GM12878 (cell line): ENCODE measurements at regions not wholly inside any gene's neighbourhood (a gene's known extent, or its start where the extent isn't known, plus 50 kb on each side); places are given as distances from the start of the nearest gene placed in this dataset.

Experiments used
- ATAC-seq: fragments of 200-7000 bp; cut with Tn5 transposase; 3 replicates; pipeline ENCODE4 v1.9.1; 2020; ENCODE audit warnings: mild to moderate bottlenecking, moderate library complexity
- BruUV-seq: library from RNA; stranded (reverse); fragments of 400-500 nt; replicated peaks from 2 replicates; lab custom pipeline; 2021; lab: Mats Ljungman, UMichigan
- CTCF ChIA-PET: fragments of 300-600 bp; sonication (Branson Sonifier 250); formaldehyde crosslinking; extraction: SDS; loops from one replicate; lab custom pipeline; 2021; ENCODE audit warnings: inconsistent platforms; lab: Yijun Ruan, JAX
- POLR2A ChIA-PET: fragments of 350-600 bp; formaldehyde crosslinking; extraction: SDS; loops from one replicate; lab custom pipeline; 2021; ENCODE audit warnings: inconsistent platforms; lab: Charles Lee
- RAD21 ChIA-PET: fragments of 300-600 bp; sonication (Branson Sonifier 250); formaldehyde crosslinking; loops from one replicate; lab custom pipeline; 2023; ENCODE audit warnings: antibody characterized with exemption; ENCODE audit not compliant: unreplicated experiment; lab: Charles Lee
- SMC1A ChIA-PET: fragments of 300-600 bp; sonication (Branson Sonifier 250); formaldehyde crosslinking; loops from one replicate; lab custom pipeline; 2023; ENCODE audit not compliant: unreplicated experiment, uncharacterized antibody; lab: Charles Lee
- DNase-seq: peaks from one replicate; pipeline ENCODE4 v3.0.0-alpha.2; 2011; ENCODE audit warnings: low read depth, low spot score
- FAIRE-seq: peaks from 3 replicates; lab custom pipeline; 2011; peaks lifted over from hg19 to GRCh38; lab: Jason Lieb, UNC
- H2AFZ ChIP-seq: 2 replicates; pipeline ENCODE4 v1.6.0; 2011; ENCODE audit warnings: low read depth, low read length, control low read depth; ENCODE audit not compliant: control insufficient read depth
- H3K27ac ChIP-seq: 2 replicates; pipeline ENCODE4 v1.5.1; 2011; ENCODE audit warnings: control low read depth; ENCODE audit not compliant: control insufficient read depth, insufficient read depth
- H3K27me3 ChIP-seq, 2 experiments: replicated peaks in 1 of 2; 2 replicates each; pipeline versions ENCODE4 v1.6.0 to v1.6.1; 2011; ENCODE audit warnings: low read length in 1 of 2; ENCODE audit not compliant: control insufficient read depth in 2 of 2, insufficient read depth in 2 of 2
- H3K36me3 ChIP-seq, 2 experiments: 2 replicates each; pipeline ENCODE4 v1.5.1; 2011; ENCODE audit warnings: low read length in 1 of 2; ENCODE audit not compliant: control insufficient read depth in 2 of 2, insufficient read depth in 2 of 2
- H3K4me1 ChIP-seq: 2 replicates; pipeline ENCODE4 v1.6.1; 2011; ENCODE audit warnings: mild to moderate bottlenecking, low read length, moderate library complexity, mixed read lengths; ENCODE audit not compliant: control insufficient read depth, insufficient read depth
- H3K4me2 ChIP-seq: 2 replicates; pipeline ENCODE4 v1.6.0; 2011; ENCODE audit warnings: control low read depth; ENCODE audit not compliant: control insufficient read depth, insufficient read depth
- H3K4me3 ChIP-seq: fragments of 200-600 bp; sonication (generic); 2 replicates; pipeline ENCODE4 v1.5.1; 2016
- H3K79me2 ChIP-seq: 2 replicates; pipeline ENCODE4 v1.6.0; 2011; ENCODE audit warnings: low read length; ENCODE audit not compliant: control insufficient read depth, insufficient read depth
- H3K9ac ChIP-seq: 2 replicates; pipeline ENCODE4 v1.8.0; 2011; ENCODE audit warnings: low read length, control low read depth, mixed read lengths; ENCODE audit not compliant: control insufficient read depth, insufficient read depth
- H3K9me3 ChIP-seq: replicated peaks from 3 replicates; pipeline ENCODE4 v1.5.1; 2011; ENCODE audit warnings: mild to moderate bottlenecking, low read length; ENCODE audit not compliant: control insufficient read depth, insufficient read depth
- H4K20me1 ChIP-seq: 2 replicates; pipeline ENCODE4 v1.6.0; 2011; ENCODE audit not compliant: control insufficient read depth, insufficient read depth
- CHD4 ChIP-seq: fragments of 200-600 bp; sonication (generic); IDR thresholded peaks from 2 replicates; pipeline ENCODE4 v1.6.1; 2016; ENCODE audit warnings: mild to moderate bottlenecking
- HDGF ChIP-seq: fragments of 450-650 bp; IDR thresholded peaks from 2 replicates; pipeline ENCODE4 v1.6.1; 2016; ENCODE audit warnings: antibody characterized with exemption
- MXI1 ChIP-seq: fragments of 150-350 bp; IDR thresholded peaks from 2 replicates; pipeline ENCODE4 v1.6.1; 2011; ENCODE audit warnings: low read depth, mild to moderate bottlenecking, inconsistent platforms, low read length, improper control_type of control experiment
- NFIC ChIP-seq: IDR thresholded peaks from 2 replicates; pipeline ENCODE4 v1.6.1; 2012; ENCODE audit warnings: low read depth, mild to moderate bottlenecking, inconsistent platforms, low read length, moderate library complexity
- NR2F1 ChIP-seq: fragments of 450-650 bp; conservative IDR thresholded peaks from 2 replicates; pipeline ENCODE4 v1.6.1; 2017; ENCODE audit warnings: mild to moderate bottlenecking
- PAX8 ChIP-seq: fragments of 450-650 bp; IDR thresholded peaks from 2 replicates; pipeline ENCODE4 v1.6.1; 2017; ENCODE audit warnings: mild to moderate bottlenecking, moderate library complexity
- SMAD1 ChIP-seq: fragments of 450-650 bp; IDR thresholded peaks from 2 replicates; pipeline ENCODE4 v1.6.1; 2018; ENCODE audit warnings: mild to moderate bottlenecking, low read depth; ENCODE audit not compliant: partially characterized antibody
- SPI1 ChIP-seq: IDR thresholded peaks from 2 replicates; pipeline ENCODE4 v1.6.1; 2011; ENCODE audit warnings: low read depth, mild to moderate bottlenecking, low read length, moderate library complexity, borderline replicate concordance; ENCODE audit not compliant: insufficient read depth
- TCF12 ChIP-seq: IDR thresholded peaks from 2 replicates; pipeline ENCODE4 v1.6.1; 2011; ENCODE audit warnings: low read depth, mild to moderate bottlenecking, low read length
- ZNF24 ChIP-seq: fragments of 450-650 bp; IDR thresholded peaks from 2 replicates; pipeline ENCODE4 v1.6.1; 2017; ENCODE audit warnings: antibody characterized with exemption, mild to moderate bottlenecking
- WGBS: methylation state at CpG from one replicate; pipeline ENCODE4 v1.1.6; 2016; ENCODE audit warnings: low lambda C conversion rate; ENCODE audit not compliant: insufficient replicate concordance, insufficient coverage; ENCODE audit errors: missing lambda C conversion rate; 5-methylcytosine and 5-hydroxymethylcytosine counted together
- in situ Hi-C: fragments of 300-500 bp; cut with MboI; formaldehyde crosslinking; loops from 9 replicates; pipeline ENCODE4 v1.14.3; 2018; ENCODE audit warnings: mixed read lengths
- intact Hi-C: fragments of 100-400 bp; cut with micrococcal nuclease; formaldehyde crosslinking; loops from one replicate; pipeline ENCODE4 v1.14.2; 2022; ENCODE audit not compliant: unreplicated experiment
- TF ChIP-seq, protein P1 (sequence below): fragments of 150-350 bp; IDR thresholded peaks from 2 replicates; pipeline ENCODE4 v1.6.1; 2014; ENCODE audit warnings: mild to moderate bottlenecking, low read depth, low read length
- TF ChIP-seq, protein P2 (sequence below): fragments of 450-650 bp; IDR thresholded peaks from 2 replicates; pipeline ENCODE4 v1.6.1; 2016; ENCODE audit warnings: mild to moderate bottlenecking

DNA sequence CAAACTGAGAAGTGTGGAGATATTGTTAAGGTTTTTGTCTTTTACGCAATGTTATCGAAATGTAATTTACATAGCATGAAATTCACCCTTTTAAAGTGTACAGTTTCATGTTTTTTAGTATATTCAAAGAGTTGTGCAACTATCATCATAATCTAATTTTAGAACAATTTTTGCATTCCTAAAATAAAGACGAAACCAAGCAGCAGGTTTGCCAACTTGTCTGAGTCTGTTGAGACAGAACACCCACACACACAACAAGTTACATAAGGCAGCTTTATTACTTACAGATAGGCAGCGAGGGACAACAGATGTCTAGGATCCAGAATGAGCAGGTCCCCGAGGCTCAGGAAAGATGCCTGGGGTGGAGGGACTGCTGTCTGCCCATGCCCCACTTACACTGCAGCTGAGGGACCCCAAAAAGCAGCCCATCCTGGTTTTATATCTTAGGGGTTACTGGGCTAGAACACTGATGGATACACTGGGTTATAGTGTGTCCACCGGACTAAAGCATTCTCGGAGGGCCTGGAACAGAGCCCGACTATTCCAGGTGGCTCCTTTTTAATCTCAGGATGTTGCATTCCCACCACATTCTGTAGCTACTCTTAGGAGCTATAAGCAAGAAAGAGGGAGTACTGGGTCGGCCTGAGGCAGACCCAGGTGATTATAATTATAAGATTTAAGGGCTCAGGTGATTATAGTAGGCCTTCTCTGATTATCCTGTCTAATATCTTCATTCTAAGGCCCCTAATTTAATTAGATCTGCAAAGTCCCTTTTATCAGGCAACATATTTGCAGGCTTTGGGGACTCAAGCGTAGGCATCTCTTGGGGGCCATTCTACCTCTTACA lies 150.2 kb upstream of the DOK6 start:
- 12% methylated on average over 10 of the region's 10 CpGs for WGBS
- Histone ChIP-seq H3K27me3 (no peaks in the 10 kb centered on the region; a peak in 1 of 4 replicates), H3K4me2 (no peak overlapping the region), H2AFZ (no peak overlapping the region), H4K20me1 (no peaks in the 10 kb centered on the region), H3K4me1 (no peaks in the 10 kb centered on the region), H3K27ac (no peak overlapping the region), H3K9ac (no peak overlapping the region), H3K4me3 (no peak overlapping the region), H3K36me3 (no peaks in the 10 kb centered on the region), H3K9me3 (no peaks in the 10 kb centered on the region), H3K79me2 (no peaks in the 10 kb centered on the region)
- no peak for ATAC-seq
- in situ Hi-C loops, result no loop called here
- POLR2A ChIA-PET, result interaction anchor here (0.6 kb wide), 1 partner anchor 305 kb away, joined by 4 read pairs; no protein-coding TSS in a partner anchor
- RAD21 ChIA-PET, result no interaction called here
- SMC1A ChIA-PET, result no interaction called here
- TF ChIP-seq NFIC (no peak), MXI1 (no peak)
- TF ChIP-seq, protein P1, sequence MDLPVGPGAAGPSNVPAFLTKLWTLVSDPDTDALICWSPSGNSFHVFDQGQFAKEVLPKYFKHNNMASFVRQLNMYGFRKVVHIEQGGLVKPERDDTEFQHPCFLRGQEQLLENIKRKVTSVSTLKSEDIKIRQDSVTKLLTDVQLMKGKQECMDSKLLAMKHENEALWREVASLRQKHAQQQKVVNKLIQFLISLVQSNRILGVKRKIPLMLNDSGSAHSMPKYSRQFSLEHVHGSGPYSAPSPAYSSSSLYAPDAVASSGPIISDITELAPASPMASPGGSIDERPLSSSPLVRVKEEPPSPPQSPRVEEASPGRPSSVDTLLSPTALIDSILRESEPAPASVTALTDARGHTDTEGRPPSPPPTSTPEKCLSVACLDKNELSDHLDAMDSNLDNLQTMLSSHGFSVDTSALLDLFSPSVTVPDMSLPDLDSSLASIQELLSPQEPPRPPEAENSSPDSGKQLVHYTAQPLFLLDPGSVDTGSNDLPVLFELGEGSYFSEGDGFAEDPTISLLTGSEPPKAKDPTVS, result no peak
- no peak for DNase-seq
- CTCF ChIA-PET, result no interaction called here
- intact Hi-C loops, result no loop called here
- FAIRE-seq, result no peak
- no TSS peak for BruUV-seq

DNA sequence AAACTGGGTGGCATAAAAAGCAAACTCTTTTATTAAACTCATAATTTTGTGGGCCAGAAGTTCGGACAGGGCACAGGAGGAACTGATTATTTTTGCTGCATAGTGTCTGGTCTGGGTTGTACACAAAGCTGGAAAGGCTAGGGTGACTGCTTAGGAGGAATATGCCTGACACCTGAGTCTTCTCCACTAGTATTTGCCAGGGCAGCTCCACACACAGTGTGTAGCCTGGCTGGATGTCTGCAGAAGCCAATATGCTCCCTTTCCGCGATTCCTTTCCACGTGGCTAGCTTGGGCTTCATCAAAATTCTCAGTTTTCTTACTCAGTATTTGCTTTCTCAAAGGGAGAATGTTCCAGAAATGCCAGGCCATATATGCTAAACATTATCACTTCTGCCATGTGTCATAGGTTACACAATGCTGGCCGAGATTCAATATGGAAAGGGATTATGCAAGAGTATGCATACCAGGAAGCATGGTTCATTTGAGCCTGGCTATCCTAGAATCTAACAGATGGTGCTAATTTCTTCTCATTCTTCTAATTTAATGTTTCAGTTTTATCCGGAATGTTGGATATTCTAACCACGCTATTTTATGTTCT lies 142.7 kb upstream of the DOK6 start:
- Histone ChIP-seq H3K4me3 (no peak overlapping the region), H3K9ac (no peak overlapping the region), H3K27ac (no peak overlapping the region), H3K4me2 (no peak overlapping the region), H3K79me2 (no peaks in the 10 kb centered on the region), H3K36me3 (no peaks in the 10 kb centered on the region), H3K9me3 (no peaks in the 10 kb centered on the region), H4K20me1 (no peaks in the 10 kb centered on the region), H2AFZ (no peak overlapping the region), H3K27me3 (no peaks in the 10 kb centered on the region), H3K4me1 (no peaks in the 10 kb centered on the region)
- ChIA-PET CTCF (no interaction called here), POLR2A (no interaction called here), RAD21 (no interaction called here), SMC1A (no interaction called here)
- no peak for DNase-seq
- in situ Hi-C loops, result no loop called here
- intact Hi-C loops, result no loop called here
- no peak for TF ChIP-seq TCF12
- TF ChIP-seq, protein P2, sequence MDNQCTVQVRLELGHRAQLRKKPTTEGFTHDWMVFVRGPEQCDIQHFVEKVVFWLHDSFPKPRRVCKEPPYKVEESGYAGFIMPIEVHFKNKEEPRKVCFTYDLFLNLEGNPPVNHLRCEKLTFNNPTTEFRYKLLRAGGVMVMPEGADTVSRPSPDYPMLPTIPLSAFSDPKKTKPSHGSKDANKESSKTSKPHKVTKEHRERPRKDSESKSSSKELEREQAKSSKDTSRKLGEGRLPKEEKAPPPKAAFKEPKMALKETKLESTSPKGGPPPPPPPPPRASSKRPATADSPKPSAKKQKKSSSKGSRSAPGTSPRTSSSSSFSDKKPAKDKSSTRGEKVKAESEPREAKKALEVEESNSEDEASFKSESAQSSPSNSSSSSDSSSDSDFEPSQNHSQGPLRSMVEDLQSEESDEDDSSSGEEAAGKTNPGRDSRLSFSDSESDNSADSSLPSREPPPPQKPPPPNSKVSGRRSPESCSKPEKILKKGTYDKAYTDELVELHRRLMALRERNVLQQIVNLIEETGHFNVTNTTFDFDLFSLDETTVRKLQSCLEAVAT, result no peak
- no peak for TF ChIP-seq SMAD1
- no peak for TF ChIP-seq ZNF24
- TF ChIP-seq CHD4, result no peak
- TF ChIP-seq NR2F1, result no peak
- no peak for TF ChIP-seq HDGF
- TF ChIP-seq SPI1, result no peak
- TF ChIP-seq PAX8, result no peak
- no peak for ATAC-seq
- no TSS peak for BruUV-seq
- FAIRE-seq, result no peak
- WGBS, result 30% methylated on average over 7 of the region's 7 CpGs
